Activated T-cell treated with anti-CD3 and anti-CD28 coated beads, Interleukin-2, amount 50 U/mL, for 24 hours (primary cell): ENCODE measurements at regions not wholly inside any gene's neighbourhood (a gene's known extent, or its start where the extent isn't known, plus 50 kb on each side); places are given as distances from the start of the nearest gene placed in this dataset.
"Not testable (repeated sequence)": the region's sequence is repeated elsewhere in the genome, so short reads cannot be mapped to it uniquely, and the experiment has no call there.

Experiments used
- DNase-seq: peaks from one replicate; pipeline ENCODE4 v3.0.0-alpha.2; 2020
- H3K27ac Mint-ChIP-seq: 2 replicates; pipeline ENCODE4 v1.8.0; 2020; ENCODE audit warnings: mild to moderate bottlenecking, mixed read lengths
- H3K27me3 Mint-ChIP-seq: 2 replicates; pipeline ENCODE4 v1.8.0; 2020; ENCODE audit warnings: mixed read lengths
- H3K36me3 Mint-ChIP-seq: 2 replicates; pipeline ENCODE4 v1.8.0; 2020; ENCODE audit warnings: low read depth, mixed read lengths
- H3K4me1 Mint-ChIP-seq: 2 replicates; pipeline ENCODE4 v1.8.0; 2020; ENCODE audit warnings: low read depth, mixed read lengths
- H3K4me3 Mint-ChIP-seq: 2 replicates; pipeline ENCODE4 v1.8.0; 2020; ENCODE audit warnings: mild to moderate bottlenecking, moderate library complexity, mixed read lengths
- H3K9me3 Mint-ChIP-seq: 2 replicates; pipeline ENCODE4 v1.8.0; 2020; ENCODE audit warnings: mixed read lengths

DNA sequence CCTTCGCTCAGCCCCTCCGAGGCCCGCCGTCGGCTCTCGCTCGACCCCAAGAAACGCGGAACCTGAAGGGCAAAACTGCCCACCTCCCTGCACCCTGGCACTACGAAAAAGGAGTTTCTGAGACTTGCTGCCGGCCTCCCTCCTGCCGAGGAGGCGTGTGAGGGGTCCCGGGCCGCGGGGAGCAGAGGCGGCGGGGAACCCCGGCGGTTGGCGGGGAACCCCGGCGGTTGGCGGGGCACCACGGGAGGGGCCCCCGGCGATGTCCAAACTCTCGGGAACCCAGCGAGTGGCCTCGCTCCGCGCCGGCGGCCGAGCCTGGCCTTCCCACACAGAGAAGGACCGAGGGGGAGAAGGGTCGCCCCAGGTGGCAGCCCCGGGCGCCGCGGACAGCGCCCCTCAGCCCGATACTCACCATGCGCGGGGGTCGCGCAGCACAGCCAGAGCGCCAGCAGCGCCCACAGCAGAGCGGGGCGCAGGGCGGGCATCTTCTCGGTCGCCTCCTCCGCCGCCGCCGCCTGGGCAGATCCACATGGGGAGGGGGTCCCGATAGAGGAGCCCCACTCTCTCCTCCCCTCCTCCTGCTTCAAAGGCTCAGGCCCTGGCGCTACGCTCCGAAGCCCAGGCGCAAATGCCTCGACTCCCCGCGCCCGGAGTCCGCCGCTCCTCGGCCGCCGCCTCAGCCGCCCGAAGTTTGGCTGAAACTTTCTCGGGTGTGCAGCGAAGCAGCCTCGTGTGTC, 69.4 kb upstream of the NUDT4B start:
- DNase-seq, result peak; percentile 65
- not testable (repeated sequence) for H3K36me3 Mint-ChIP-seq, H3K9me3 Mint-ChIP-seq, H3K27ac Mint-ChIP-seq, H3K27me3 Mint-ChIP-seq, H3K4me1 Mint-ChIP-seq
- H3K4me3 Mint-ChIP-seq, result peak overlapping the region; percentile 73

DNA sequence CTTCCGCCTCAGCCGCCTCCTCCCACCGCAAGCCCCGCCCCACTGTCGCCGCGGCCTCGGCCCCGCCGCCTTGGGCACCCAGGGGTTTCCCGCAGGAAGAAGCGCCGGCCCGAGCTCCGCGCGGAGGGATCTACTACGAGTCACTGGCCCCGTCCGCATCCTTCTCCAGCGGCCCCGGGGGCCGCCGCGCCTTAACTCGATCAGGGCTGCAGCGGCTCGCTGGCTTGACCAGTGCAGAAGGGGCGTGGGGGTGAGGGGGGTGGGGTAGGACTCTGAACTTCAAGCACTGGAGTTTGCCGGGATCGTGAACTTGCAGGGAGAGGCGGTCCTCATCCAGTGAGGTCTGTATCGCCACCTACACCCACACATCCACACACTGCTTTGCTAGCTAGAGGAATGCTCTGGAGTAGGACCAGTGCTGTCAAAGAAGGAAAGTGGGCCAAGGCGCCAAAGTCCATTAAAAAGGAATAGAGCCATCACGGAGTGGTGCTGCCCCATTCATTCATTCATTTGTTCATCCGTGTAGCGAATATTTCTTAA, 68.7 kb upstream of the NUDT4B start:
- H3K27me3 Mint-ChIP-seq, H3K9me3 Mint-ChIP-seq, H3K36me3 Mint-ChIP-seq, DNase-seq, H3K4me1 Mint-ChIP-seq, H3K27ac Mint-ChIP-seq: not testable (repeated sequence)
- peak overlapping the region; percentile 73 for H3K4me3 Mint-ChIP-seq

DNA sequence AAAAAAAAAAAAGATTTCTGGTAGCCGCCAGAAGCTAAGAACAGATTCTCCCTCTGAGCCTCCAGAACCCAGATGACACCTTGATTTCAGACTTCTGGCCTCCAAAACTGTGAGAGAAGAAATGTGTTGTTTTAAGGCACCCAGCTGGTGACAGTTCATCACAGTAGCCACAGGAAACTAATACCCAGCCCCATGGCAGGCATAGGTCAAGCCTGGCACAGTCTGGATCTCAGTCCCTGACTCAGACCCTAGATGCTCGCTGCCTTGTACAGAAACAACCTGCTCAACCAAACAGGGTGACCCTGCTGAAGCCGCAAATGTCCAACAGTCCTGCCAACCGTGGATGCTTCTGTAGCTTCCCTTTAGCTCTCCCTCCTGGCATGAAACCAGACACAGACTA, 61.8 kb upstream of the NUDT4B start:
- not testable (repeated sequence) for H3K36me3 Mint-ChIP-seq, DNase-seq, H3K9me3 Mint-ChIP-seq

DNA sequence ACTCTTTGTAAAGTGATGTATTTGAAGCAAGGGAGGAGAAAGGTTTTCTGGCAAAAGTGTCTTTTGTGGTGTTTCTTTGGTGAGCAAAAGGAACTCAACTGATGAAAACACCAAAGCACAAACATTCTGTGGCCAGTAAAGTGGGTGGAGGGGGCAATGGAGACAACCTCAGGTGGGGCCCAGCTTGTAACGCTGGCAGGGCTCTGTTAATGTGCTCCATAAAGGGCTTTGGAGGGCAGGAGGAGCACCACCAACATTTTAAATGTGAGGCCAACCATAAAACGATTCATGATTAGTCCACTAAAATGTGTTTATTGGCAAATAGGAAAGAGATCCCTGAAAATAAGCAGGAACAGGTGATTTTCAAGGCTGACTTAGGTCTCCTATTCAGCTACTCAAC, 61.2 kb upstream of the NUDT4B start:
- not testable (repeated sequence) for H3K4me3 Mint-ChIP-seq, DNase-seq

More for the DNA sequence above, 61.8 kb upstream of the NUDT4B start:
- not testable (repeated sequence) for H3K27me3 Mint-ChIP-seq, H3K27ac Mint-ChIP-seq, H3K4me1 Mint-ChIP-seq, H3K4me3 Mint-ChIP-seq

More for the DNA sequence above, 61.2 kb upstream of the NUDT4B start:
- H3K4me1 Mint-ChIP-seq, H3K9me3 Mint-ChIP-seq, H3K27ac Mint-ChIP-seq, H3K36me3 Mint-ChIP-seq, H3K27me3 Mint-ChIP-seq: not testable (repeated sequence)
